ENCODE measurements at regions not wholly inside any gene's neighbourhood (a gene's known extent, or its start where the extent isn't known, plus 50 kb on each side); places are given as distances from the start of the nearest gene placed in this dataset.

- no peak overlapping the region for H3K27ac Mint-ChIP-seq
- TF ChIP-seq, protein P1, sequence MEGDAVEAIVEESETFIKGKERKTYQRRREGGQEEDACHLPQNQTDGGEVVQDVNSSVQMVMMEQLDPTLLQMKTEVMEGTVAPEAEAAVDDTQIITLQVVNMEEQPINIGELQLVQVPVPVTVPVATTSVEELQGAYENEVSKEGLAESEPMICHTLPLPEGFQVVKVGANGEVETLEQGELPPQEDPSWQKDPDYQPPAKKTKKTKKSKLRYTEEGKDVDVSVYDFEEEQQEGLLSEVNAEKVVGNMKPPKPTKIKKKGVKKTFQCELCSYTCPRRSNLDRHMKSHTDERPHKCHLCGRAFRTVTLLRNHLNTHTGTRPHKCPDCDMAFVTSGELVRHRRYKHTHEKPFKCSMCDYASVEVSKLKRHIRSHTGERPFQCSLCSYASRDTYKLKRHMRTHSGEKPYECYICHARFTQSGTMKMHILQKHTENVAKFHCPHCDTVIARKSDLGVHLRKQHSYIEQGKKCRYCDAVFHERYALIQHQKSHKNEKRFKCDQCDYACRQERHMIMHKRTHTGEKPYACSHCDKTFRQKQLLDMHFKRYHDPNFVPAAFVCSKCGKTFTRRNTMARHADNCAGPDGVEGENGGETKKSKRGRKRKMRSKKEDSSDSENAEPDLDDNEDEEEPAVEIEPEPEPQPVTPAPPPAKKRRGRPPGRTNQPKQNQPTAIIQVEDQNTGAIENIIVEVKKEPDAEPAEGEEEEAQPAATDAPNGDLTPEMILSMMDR (IDR thresholded peaks at IDR 0.05; ENCODE audit: unreplicated experiment in 3 of 3) = no peak
- peaks cover 19% of the 10 kb centered on the region for H3K27me3 Mint-ChIP-seq (ENCODE audit: low read depth)
- H3K4me3 Mint-ChIP-seq = no peak overlapping the region
- no peaks in the 10 kb centered on the region for H3K4me1 Mint-ChIP-seq
- H3K9me3 Mint-ChIP-seq = no peaks in the 10 kb centered on the region
- no peaks in the 10 kb centered on the region for H3K36me3 Mint-ChIP-seq (ENCODE audit: low read depth)
Measured at GRCh38 chr6:21522143-21522747, 71.3 kb upstream of the SOX4 start.

- TF ChIP-seq, protein P1 (IDR thresholded peaks at IDR 0.05; ENCODE audit: unreplicated experiment in 3 of 3) = peak in 1 of 3 experiments; percentile 27
- no peaks in the 10 kb centered on the region for H3K4me1 Mint-ChIP-seq
- H3K4me3 Mint-ChIP-seq = no peak overlapping the region
- no peaks in the 10 kb centered on the region for H3K36me3 Mint-ChIP-seq (ENCODE audit: low read depth)
- H3K27me3 Mint-ChIP-seq (ENCODE audit: low read depth) = peaks cover 19% of the 10 kb centered on the region
- H3K9me3 Mint-ChIP-seq = no peaks in the 10 kb centered on the region
- no peak overlapping the region for H3K27ac Mint-ChIP-seq
Measured at GRCh38 chr6:21522797-21523456, 70.6 kb upstream of the SOX4 start.

GRCh38 chr6:21523652-21524051 lies 69.9 kb upstream of the SOX4 start:
- Mint-ChIP-seq H3K4me3 (no peak overlapping the region), H3K4me1 (no peaks in the 10 kb centered on the region), H3K9me3 (no peaks in the 10 kb centered on the region), H3K27me3 (ENCODE audit: low read depth) (peaks cover 19% of the 10 kb centered on the region), H3K36me3 (ENCODE audit: low read depth) (no peaks in the 10 kb centered on the region), H3K27ac (no peak overlapping the region)
- TF ChIP-seq, protein P1 (IDR thresholded peaks at IDR 0.05; ENCODE audit: unreplicated experiment in 3 of 3) = no peak

- Mint-ChIP-seq H3K36me3 (ENCODE audit: low read depth) (no peaks in the 10 kb centered on the region), H3K27me3 (ENCODE audit: low read depth) (peaks cover 19% of the 10 kb centered on the region), H3K27ac (no peak overlapping the region), H3K9me3 (no peaks in the 10 kb centered on the region), H3K4me1 (no peaks in the 10 kb centered on the region), H3K4me3 (no peak overlapping the region)
- TF ChIP-seq, protein P1 (IDR thresholded peaks at IDR 0.05; ENCODE audit: unreplicated experiment in 3 of 3) = no peak
Measured at GRCh38 chr6:21524201-21524600, 69.3 kb upstream of the SOX4 start.

- Mint-ChIP-seq H3K27me3 (ENCODE audit: low read depth) (peaks cover 15% of the 10 kb centered on the region), H3K4me1 (no peaks in the 10 kb centered on the region), H3K9me3 (no peaks in the 10 kb centered on the region), H3K36me3 (ENCODE audit: low read depth) (no peaks in the 10 kb centered on the region), H3K4me3 (no peak overlapping the region), H3K27ac (no peak overlapping the region)
- TF ChIP-seq, protein P1 (IDR thresholded peaks at IDR 0.05; ENCODE audit: unreplicated experiment in 3 of 3) = no peak
Measured at GRCh38 chr6:21526974-21527373, 66.6 kb upstream of the SOX4 start.

GRCh38 chr6:21527731-21528130 lies 65.8 kb upstream of the SOX4 start:
- Mint-ChIP-seq H3K36me3 (ENCODE audit: low read depth) (no peaks in the 10 kb centered on the region), H3K4me1 (no peaks in the 10 kb centered on the region), H3K9me3 (no peaks in the 10 kb centered on the region), H3K4me3 (no peak overlapping the region), H3K27me3 (ENCODE audit: low read depth) (peaks cover 10% of the 10 kb centered on the region), H3K27ac (no peak overlapping the region)
- TF ChIP-seq, protein P1 (IDR thresholded peaks at IDR 0.05; ENCODE audit: unreplicated experiment in 3 of 3) = no peak

Measured in nephron (organoid).